Peyer's patch (tissue), 4 donors: ENCODE measurements at regions not wholly inside any gene's neighbourhood (a gene's known extent, or its start where the extent isn't known, plus 50 kb on each side); places are given as distances from the start of the nearest gene placed in this dataset.

Source experiments
- DNase-seq, 3 donors: peaks; one replicate each; pipeline ENCODE4 v3.0.0-alpha.2; 2017 to 2019
- H3K27ac ChIP-seq, 4 donors: fragments of 200-600 bp; sonication (generic); one replicate each; pipeline ENCODE4 v1.5.1; 2016 to 2019
- H3K27me3 ChIP-seq, 2 donors: fragments of 200-600 bp; sonication (generic); one replicate each; pipeline ENCODE4 v1.5.1; 2019
- H3K36me3 ChIP-seq, 3 donors: fragments of 200-600 bp; sonication (generic); one replicate each; pipeline ENCODE4 v1.5.1; 2016 to 2019
- H3K4me1 ChIP-seq, 4 donors: fragments of 200-600 bp; sonication (generic); one replicate each; pipeline ENCODE4 v1.5.1; 2016 to 2019
- H3K4me3 ChIP-seq, 4 donors: fragments of 200-600 bp; sonication (generic); 1 replicate in 3 of 4; 2 replicates in 1 of 4; pipeline ENCODE4 v1.5.1; 2016 to 2019; ENCODE audit warnings: mild to moderate bottlenecking in 1 of 4
- H3K9me3 ChIP-seq, 4 donors: fragments of 200-600 bp; sonication (generic); one replicate each; pipeline ENCODE4 v1.5.1; 2016 to 2019; ENCODE audit warnings: mild to moderate bottlenecking in 1 of 4
- POLR2A ChIP-seq, 2 donors: fragments of 450-650 bp; IDR thresholded peaks; one replicate each; pipeline ENCODE4 v1.5.1; 2017; ENCODE audit warnings: antibody characterized with exemption in 2 of 2, mild to moderate bottlenecking in 2 of 2, moderate library complexity in 2 of 2
- TF ChIP-seq, protein P1 (sequence below), 6 experiments: fragments of 450-650 bp in 4 of 6; fragments of 200-600 bp in 2 of 6; sonication (generic) in 1 of 6; IDR thresholded peaks; one replicate each; pipeline ENCODE4 v1.5.1; 2017 to 2019; ENCODE audit warnings: antibody characterized with exemption in 6 of 6, mild to moderate bottlenecking in 3 of 6, moderate library complexity in 1 of 6

DNA sequence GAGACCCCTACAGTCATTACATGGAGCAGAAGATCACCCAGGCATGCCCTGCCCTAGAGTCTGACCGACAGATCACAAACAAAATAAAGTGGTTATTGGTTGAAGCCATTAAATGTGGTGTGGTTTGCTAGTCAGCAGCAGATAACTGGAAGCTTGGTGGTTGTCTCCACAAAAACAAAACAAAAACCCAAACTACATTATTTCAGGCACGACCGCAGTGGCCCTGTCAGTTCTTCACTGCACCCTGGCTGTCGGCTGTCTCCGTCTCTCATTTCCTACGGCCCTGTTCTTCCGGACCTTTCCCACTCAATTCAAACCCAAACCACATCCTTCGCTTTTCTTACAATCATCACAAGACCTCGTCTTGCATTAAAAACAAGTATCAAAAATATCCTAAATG is 521.3 kb upstream of the ZFP42 start:
- H3K27me3 ChIP-seq = no peaks in the 10 kb centered on the region
- H3K4me3 ChIP-seq = no peak overlapping the region
- no peaks in the 10 kb centered on the region for H3K36me3 ChIP-seq
- H3K4me1 ChIP-seq = no peaks in the 10 kb centered on the region
- no peaks in the 10 kb centered on the region for H3K9me3 ChIP-seq
- no peak for TF ChIP-seq POLR2A (IDR thresholded peaks at IDR 0.05)
- TF ChIP-seq, protein P1, sequence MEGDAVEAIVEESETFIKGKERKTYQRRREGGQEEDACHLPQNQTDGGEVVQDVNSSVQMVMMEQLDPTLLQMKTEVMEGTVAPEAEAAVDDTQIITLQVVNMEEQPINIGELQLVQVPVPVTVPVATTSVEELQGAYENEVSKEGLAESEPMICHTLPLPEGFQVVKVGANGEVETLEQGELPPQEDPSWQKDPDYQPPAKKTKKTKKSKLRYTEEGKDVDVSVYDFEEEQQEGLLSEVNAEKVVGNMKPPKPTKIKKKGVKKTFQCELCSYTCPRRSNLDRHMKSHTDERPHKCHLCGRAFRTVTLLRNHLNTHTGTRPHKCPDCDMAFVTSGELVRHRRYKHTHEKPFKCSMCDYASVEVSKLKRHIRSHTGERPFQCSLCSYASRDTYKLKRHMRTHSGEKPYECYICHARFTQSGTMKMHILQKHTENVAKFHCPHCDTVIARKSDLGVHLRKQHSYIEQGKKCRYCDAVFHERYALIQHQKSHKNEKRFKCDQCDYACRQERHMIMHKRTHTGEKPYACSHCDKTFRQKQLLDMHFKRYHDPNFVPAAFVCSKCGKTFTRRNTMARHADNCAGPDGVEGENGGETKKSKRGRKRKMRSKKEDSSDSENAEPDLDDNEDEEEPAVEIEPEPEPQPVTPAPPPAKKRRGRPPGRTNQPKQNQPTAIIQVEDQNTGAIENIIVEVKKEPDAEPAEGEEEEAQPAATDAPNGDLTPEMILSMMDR (IDR thresholded peaks at IDR 0.05) = no peak
- no peak for DNase-seq
- no peak overlapping the region for H3K27ac ChIP-seq

DNA sequence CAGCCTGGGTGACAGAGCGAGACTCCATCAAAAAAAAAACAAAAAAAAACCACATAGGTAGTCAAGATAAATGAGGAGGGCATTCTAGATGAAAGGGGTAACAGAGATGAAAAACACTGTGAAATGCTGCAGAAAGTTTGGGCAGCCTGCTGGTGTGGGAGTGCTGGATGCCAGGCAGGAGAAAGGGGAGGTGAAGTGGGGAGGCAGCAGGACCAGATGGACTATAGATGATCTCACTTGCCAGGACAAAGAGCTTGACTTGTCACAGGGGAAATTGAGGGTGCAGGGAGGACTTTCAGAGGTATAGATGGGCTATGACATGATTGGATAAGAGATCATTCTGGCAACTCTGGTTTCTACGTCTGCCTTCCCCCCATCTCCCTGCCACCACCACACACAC is 519.7 kb upstream of the ZFP42 start:
- TF ChIP-seq, protein P1 (IDR thresholded peaks at IDR 0.05) = no peak
- TF ChIP-seq POLR2A (IDR thresholded peaks at IDR 0.05) = no peak
- DNase-seq = no peak
- no peaks in the 10 kb centered on the region for H3K9me3 ChIP-seq
- no peak overlapping the region for H3K4me3 ChIP-seq
- no peaks in the 10 kb centered on the region for H3K36me3 ChIP-seq
- H3K27ac ChIP-seq = no peak overlapping the region
- no peaks in the 10 kb centered on the region for H3K27me3 ChIP-seq
- peaks cover 0 to 9% (median 0%) of the 10 kb centered on the region in 4 donors for H3K4me1 ChIP-seq

DNA sequence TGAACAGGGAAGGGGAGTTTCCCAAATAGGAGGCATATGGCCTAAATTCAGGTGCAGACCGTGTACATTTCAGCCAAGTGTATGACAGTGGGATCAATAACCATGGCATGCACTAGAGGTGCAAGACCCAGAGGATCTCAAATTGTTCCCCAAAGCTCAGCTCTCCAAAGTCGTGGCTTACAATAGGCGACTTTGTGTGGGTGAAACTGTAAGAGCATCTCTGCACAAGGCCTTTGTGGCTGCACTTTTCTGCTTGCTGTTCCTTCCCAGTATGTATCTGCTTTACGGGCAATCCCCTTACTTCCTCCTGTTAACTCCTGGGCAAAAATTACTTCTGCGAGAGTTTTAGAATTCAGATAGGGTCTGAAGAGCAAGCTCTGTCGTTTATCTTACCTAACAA is 518.3 kb upstream of the ZFP42 start:
- H3K9me3 ChIP-seq = no peaks in the 10 kb centered on the region
- H3K36me3 ChIP-seq = no peaks in the 10 kb centered on the region
- H3K4me1 ChIP-seq = peaks cover 0 to 9% (median 0%) of the 10 kb centered on the region in 4 donors
- no peak for DNase-seq
- no peaks in the 10 kb centered on the region for H3K27me3 ChIP-seq
- TF ChIP-seq, protein P1 (IDR thresholded peaks at IDR 0.05) = no peak
- TF ChIP-seq POLR2A (IDR thresholded peaks at IDR 0.05) = no peak
- H3K4me3 ChIP-seq = no peak overlapping the region
- no peak overlapping the region for H3K27ac ChIP-seq

DNA sequence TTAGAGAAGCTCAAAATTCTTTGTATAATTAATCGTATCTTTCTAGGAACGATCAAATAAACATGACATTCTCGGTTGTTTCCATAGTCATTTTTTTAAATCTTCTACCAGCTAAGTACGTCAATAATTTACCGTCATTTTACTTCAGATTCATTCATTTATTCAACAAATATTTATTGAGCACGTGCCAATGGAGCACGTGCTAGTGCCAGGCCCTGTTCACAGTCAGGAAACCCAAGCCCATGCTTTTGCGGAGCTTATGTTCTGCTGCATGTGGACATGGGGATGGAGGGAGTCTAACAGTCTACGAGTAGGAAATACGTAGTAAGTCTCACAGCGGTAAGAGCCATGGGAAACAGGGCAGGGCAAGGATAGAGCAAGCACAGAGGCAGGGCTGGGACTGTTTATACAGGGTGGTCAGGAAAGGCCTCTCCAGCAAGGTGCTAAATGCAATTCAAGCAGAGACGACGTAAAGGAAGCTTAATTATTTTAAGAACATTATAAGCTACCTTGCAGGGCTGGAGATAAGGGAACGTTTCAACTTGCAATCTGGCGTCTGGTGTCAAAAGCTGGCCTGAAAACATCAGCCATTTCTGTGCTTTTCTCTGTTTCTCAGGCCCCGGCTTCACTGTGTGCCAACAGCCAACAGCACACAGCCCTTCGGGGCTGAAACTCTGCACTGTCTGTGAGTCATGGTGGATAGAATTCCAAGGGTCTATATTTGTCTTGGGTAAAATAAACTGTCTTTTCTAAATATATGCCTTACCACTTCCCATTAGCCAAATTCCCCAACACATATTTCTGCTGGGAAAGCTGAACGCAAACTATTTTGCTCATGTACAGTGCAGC is 517.1 kb upstream of the ZFP42 start:
- H3K27me3 ChIP-seq = no peaks in the 10 kb centered on the region
- peaks cover 0 to 9% (median 0%) of the 10 kb centered on the region in 4 donors for H3K4me1 ChIP-seq
- DNase-seq = no peak
- H3K36me3 ChIP-seq = no peaks in the 10 kb centered on the region
- H3K9me3 ChIP-seq = no peaks in the 10 kb centered on the region
- no peak overlapping the region for H3K4me3 ChIP-seq
- no peak for TF ChIP-seq POLR2A (IDR thresholded peaks at IDR 0.05)
- TF ChIP-seq, protein P1 (IDR thresholded peaks at IDR 0.05) = no peak
- H3K27ac ChIP-seq = peak overlapping the region in 1 of 4 donors; percentile 68

- Histone ChIP-seq H3K27me3 (no peaks in the 10 kb centered on the region), H3K4me3 (no peak overlapping the region), H3K27ac (peak overlapping the region in 1 of 4 donors; percentile 68), H3K4me1 (peaks cover 0 to 9% (median 0%) of the 10 kb centered on the region in 4 donors), H3K9me3 (no peaks in the 10 kb centered on the region), H3K36me3 (no peaks in the 10 kb centered on the region)
- DNase-seq = no peak
- TF ChIP-seq, protein P1 (IDR thresholded peaks at IDR 0.05) = no peak
- no peak for TF ChIP-seq POLR2A (IDR thresholded peaks at IDR 0.05)
Observed at GRCh38 chr4:187479511-187479910, 516.1 kb upstream of the ZFP42 start.
